CD4-positive, alpha-beta T cell treated with Interleukin-2 at 100 ng/mL for 4 hours (primary cell): ENCODE measurements at regions not wholly inside any gene's neighbourhood (a gene's known extent, or its start where the extent isn't known, plus 50 kb on each side); places are given as distances from the start of the nearest gene placed in this dataset.

Source experiments
- DNase-seq: peaks from one replicate; pipeline ENCODE4 v3.0.0-alpha.2; 2020; ENCODE audit warnings: low spot score

GRCh38 chr22:27507935-27508526 lies 293.5 kb downstream of the MN1 start:
- no peak for DNase-seq

- no peak for DNase-seq
These were observed 292.2 kb downstream of the MN1 start for GRCh38 chr22:27509132-27509920.

GRCh38 chr22:27510024-27510423 lies 291.5 kb downstream of the MN1 start:
- no peak for DNase-seq

- DNase-seq, result no peak
These were observed 289.2 kb downstream of the MN1 start for GRCh38 chr22:27512283-27512761.

GRCh38 chr22:27513021-27513420 lies 288.5 kb downstream of the MN1 start:
- DNase-seq, result no peak

GRCh38 chr22:27514601-27515523 lies 286.7 kb downstream of the MN1 start:
- no peak for DNase-seq

- DNase-seq, result no peak
These were observed 284.0 kb downstream of the MN1 start for GRCh38 chr22:27517361-27518155.

GRCh38 chr22:27518531-27519340 lies 282.8 kb downstream of the MN1 start:
- no peak for DNase-seq

- DNase-seq, result no peak
These were observed 277.8 kb downstream of the MN1 start for GRCh38 chr22:27523711-27524110.

GRCh38 chr22:27525711-27526110 lies 275.8 kb downstream of the MN1 start:
- no peak for DNase-seq

- DNase-seq, result no peak
These were observed 274.7 kb downstream of the MN1 start for GRCh38 chr22:27526901-27527300.

GRCh38 chr22:27531782-27532530 lies 269.6 kb downstream of the MN1 start:
- no peak for DNase-seq

- DNase-seq, result no peak
These were observed 268.3 kb downstream of the MN1 start for GRCh38 chr22:27533105-27533745.

- no peak for DNase-seq
These were observed 266.8 kb downstream of the MN1 start for GRCh38 chr22:27534720-27535125.

- no peak for DNase-seq
These were observed 266.1 kb downstream of the MN1 start for GRCh38 chr22:27535452-27535851.

- DNase-seq, result no peak
These were observed 264.1 kb downstream of the MN1 start for GRCh38 chr22:27537501-27537900.

- no peak for DNase-seq
These were observed 262.9 kb downstream of the MN1 start for GRCh38 chr22:27538666-27539065.

GRCh38 chr22:27540247-27540646 lies 261.3 kb downstream of the MN1 start:
- DNase-seq, result no peak

- no peak for DNase-seq
These were observed 260.7 kb downstream of the MN1 start for GRCh38 chr22:27540656-27541396.
